NCI-H345 treated with DMSO at 0.1 percent for 48 hours (cell line): ENCODE measurements at regions not wholly inside any gene's neighbourhood (a gene's known extent, or its start where the extent isn't known, plus 50 kb on each side); places are given as distances from the start of the nearest gene placed in this dataset.
A peak's percentile ranks its signal among the peaks of the same experiment; 100 is the strongest.

Experiments used
- DNase-seq: peaks from one replicate; lab custom pipeline; 2025; ENCODE audit not compliant: unreplicated experiment; lab: John Stamatoyannopoulos, UW

- DNase-seq, result no peak
Measured at GRCh38 chr7:119374436-119374835, 898.5 kb upstream of the KCND2 start.

- no peak for DNase-seq
Measured at GRCh38 chr7:119377861-119378260, 895.1 kb upstream of the KCND2 start.

GRCh38 chr7:119382726-119383125, 890.2 kb upstream of the KCND2 start:
- DNase-seq, result no peak

GRCh38 chr7:119395024-119395423, 878.0 kb upstream of the KCND2 start:
- no peak for DNase-seq

- no peak for DNase-seq
Measured at GRCh38 chr7:119397156-119397555, 875.8 kb upstream of the KCND2 start.

- no peak for DNase-seq
Measured at GRCh38 chr7:119408596-119408995, 864.4 kb upstream of the KCND2 start.

GRCh38 chr7:119413314-119413805, 859.6 kb upstream of the KCND2 start:
- no peak for DNase-seq

- DNase-seq, result no peak
Measured at GRCh38 chr7:119415682-119416081, 857.3 kb upstream of the KCND2 start.

- no peak for DNase-seq
Measured at GRCh38 chr7:119421657-119422056, 851.3 kb upstream of the KCND2 start.

GRCh38 chr7:119436882-119437281, 836.1 kb upstream of the KCND2 start:
- no peak for DNase-seq

GRCh38 chr7:119438315-119438714, 834.7 kb upstream of the KCND2 start:
- no peak for DNase-seq

- no peak for DNase-seq
Measured at GRCh38 chr7:119439192-119439591, 833.8 kb upstream of the KCND2 start.

- no peak for DNase-seq
Measured at GRCh38 chr7:119452401-119452800, 820.6 kb upstream of the KCND2 start.

- DNase-seq, result no peak
Measured at GRCh38 chr7:119465798-119466305, 807.1 kb upstream of the KCND2 start.

GRCh38 chr7:119472408-119473038, 800.5 kb upstream of the KCND2 start:
- DNase-seq, result peak; percentile 73

GRCh38 chr7:119482209-119482608, 790.8 kb upstream of the KCND2 start:
- peak; percentile 19 for DNase-seq

- no peak for DNase-seq
Measured at GRCh38 chr7:119482671-119483070, 790.3 kb upstream of the KCND2 start.

GRCh38 chr7:119483364-119483763, 789.6 kb upstream of the KCND2 start:
- DNase-seq, result no peak

GRCh38 chr7:119514326-119514725, 758.6 kb upstream of the KCND2 start:
- no peak for DNase-seq

GRCh38 chr7:119515214-119515613, 757.8 kb upstream of the KCND2 start:
- DNase-seq, result no peak

- DNase-seq, result no peak
Measured at GRCh38 chr7:119515962-119516361, 757.0 kb upstream of the KCND2 start.

GRCh38 chr7:119522263-119522662, 750.7 kb upstream of the KCND2 start:
- DNase-seq, result no peak

GRCh38 chr7:119522698-119523097, 750.3 kb upstream of the KCND2 start:
- DNase-seq, result no peak
